ENCODE measurements at regions not wholly inside any gene's neighbourhood (a gene's known extent, or its start where the extent isn't known, plus 50 kb on each side); places are given as distances from the start of the nearest gene placed in this dataset.

DNA sequence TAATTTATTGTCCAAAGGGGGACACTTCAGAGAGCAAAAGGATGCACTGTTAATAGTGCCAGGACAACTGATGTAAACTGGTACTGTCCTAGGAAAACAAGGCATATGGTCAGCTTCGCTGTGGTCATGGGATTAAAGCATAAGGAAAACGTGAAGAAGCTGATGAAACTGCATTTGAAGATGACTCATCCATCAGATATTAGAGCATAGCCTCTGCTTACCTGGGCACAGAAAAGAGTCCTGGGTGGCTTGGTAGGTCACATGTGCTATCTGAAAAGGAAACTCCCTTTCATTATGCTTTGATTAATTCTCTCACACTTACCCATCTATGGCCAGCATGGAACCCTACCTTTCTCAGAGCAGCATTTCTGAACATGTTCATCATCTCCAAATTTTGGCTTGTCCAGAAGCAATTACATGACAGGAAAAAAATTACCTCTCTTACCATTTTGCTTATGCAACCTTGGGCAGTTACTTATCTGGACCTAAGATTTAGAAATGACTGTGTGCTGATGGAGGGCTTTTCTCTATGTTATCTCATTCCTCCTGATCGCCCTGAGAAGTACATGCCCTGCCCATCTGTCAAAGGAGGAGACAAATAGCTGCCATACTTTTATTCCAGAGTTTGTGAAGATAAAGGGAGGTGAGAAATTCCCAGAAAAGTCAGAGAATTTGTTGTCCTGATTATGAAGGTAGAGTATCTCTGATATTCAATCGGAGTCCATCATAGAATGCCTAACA, 275.3 kb upstream of the SLC14A2 start:
- BruUV-seq (replicated peaks), result no TSS peak
- H3K36me3 ChIP-seq (ENCODE audit: control insufficient read depth, insufficient read depth, low read length), result no peaks in the 10 kb centered on the region
- intact Hi-C loops (cut with micrococcal nuclease; ENCODE audit: unreplicated experiment) (no loop called here), in situ Hi-C loops (cut with HindIII; ENCODE audit: low pct_unique_long_range_greater_than_20kb, low sequenced_read_pairs) (no loop called here)
- no peak overlapping the region for H3K4me3 ChIP-seq (ENCODE audit: low read depth in 2 of 2, low read length in 2 of 2)
- no peaks in the 10 kb centered on the region for H3K27me3 ChIP-seq (ENCODE audit: control insufficient read depth, insufficient read depth, low read length)
- CTCF ChIA-PET, result no interaction called here
- H3K27ac ChIP-seq (ENCODE audit: low read length), result no peak overlapping the region
- H3K4me1 ChIP-seq (ENCODE audit: control insufficient read depth, insufficient read depth, low read length), result no peaks in the 10 kb centered on the region
- TF ChIP-seq SIN3A (IDR thresholded peaks at IDR 0.05; ENCODE audit: borderline replicate concordance, insufficient read depth, low read depth, low read length) (no peak), TCF7L2 (IDR thresholded peaks at IDR 0.05; ENCODE audit: low read depth, low read length) (no peak), POLR2AphosphoS5 (IDR thresholded peaks at IDR 0.05; ENCODE audit: low read depth, low read length) (no peak)
- TF ChIP-seq, protein P1, sequence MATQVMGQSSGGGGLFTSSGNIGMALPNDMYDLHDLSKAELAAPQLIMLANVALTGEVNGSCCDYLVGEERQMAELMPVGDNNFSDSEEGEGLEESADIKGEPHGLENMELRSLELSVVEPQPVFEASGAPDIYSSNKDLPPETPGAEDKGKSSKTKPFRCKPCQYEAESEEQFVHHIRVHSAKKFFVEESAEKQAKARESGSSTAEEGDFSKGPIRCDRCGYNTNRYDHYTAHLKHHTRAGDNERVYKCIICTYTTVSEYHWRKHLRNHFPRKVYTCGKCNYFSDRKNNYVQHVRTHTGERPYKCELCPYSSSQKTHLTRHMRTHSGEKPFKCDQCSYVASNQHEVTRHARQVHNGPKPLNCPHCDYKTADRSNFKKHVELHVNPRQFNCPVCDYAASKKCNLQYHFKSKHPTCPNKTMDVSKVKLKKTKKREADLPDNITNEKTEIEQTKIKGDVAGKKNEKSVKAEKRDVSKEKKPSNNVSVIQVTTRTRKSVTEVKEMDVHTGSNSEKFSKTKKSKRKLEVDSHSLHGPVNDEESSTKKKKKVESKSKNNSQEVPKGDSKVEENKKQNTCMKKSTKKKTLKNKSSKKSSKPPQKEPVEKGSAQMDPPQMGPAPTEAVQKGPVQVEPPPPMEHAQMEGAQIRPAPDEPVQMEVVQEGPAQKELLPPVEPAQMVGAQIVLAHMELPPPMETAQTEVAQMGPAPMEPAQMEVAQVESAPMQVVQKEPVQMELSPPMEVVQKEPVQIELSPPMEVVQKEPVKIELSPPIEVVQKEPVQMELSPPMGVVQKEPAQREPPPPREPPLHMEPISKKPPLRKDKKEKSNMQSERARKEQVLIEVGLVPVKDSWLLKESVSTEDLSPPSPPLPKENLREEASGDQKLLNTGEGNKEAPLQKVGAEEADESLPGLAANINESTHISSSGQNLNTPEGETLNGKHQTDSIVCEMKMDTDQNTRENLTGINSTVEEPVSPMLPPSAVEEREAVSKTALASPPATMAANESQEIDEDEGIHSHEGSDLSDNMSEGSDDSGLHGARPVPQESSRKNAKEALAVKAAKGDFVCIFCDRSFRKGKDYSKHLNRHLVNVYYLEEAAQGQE (IDR thresholded peaks at IDR 0.05; ENCODE audit: insufficient read depth in 1 of 2, low read depth in 2 of 2, low read length in 1 of 2), result no peak
- TF ChIP-seq, protein P2, sequence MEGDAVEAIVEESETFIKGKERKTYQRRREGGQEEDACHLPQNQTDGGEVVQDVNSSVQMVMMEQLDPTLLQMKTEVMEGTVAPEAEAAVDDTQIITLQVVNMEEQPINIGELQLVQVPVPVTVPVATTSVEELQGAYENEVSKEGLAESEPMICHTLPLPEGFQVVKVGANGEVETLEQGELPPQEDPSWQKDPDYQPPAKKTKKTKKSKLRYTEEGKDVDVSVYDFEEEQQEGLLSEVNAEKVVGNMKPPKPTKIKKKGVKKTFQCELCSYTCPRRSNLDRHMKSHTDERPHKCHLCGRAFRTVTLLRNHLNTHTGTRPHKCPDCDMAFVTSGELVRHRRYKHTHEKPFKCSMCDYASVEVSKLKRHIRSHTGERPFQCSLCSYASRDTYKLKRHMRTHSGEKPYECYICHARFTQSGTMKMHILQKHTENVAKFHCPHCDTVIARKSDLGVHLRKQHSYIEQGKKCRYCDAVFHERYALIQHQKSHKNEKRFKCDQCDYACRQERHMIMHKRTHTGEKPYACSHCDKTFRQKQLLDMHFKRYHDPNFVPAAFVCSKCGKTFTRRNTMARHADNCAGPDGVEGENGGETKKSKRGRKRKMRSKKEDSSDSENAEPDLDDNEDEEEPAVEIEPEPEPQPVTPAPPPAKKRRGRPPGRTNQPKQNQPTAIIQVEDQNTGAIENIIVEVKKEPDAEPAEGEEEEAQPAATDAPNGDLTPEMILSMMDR (IDR thresholded peaks at IDR 0.05), result no peak
- DNase-seq (ENCODE audit: low read depth, low spot score) (no peak), ATAC-seq (no peak)
- POLR2A ChIA-PET, result no interaction called here
- no peaks in the 10 kb centered on the region for H3K9me3 ChIP-seq (ENCODE audit: control insufficient read depth, insufficient read depth, low read depth, low read length)

DNA sequence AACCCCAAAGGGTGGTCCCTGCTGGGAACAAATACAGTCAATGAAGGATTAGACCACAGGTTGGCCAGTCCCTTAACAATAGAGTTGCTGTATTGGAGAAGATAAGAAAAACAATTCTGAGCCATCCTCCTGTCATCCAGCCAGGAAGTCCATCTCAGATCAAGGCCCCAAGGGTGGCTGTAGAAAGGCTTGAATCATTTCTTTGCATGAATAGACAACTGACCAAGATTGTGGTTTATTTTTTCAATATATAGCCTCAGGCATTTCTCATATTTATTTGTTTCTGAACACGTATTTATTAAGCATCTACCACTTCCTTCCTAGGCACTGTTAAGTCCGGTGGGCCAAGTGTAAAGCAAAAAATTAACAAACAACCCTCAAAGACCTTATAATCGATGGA, 274.4 kb upstream of the SLC14A2 start:
- DNase-seq (ENCODE audit: low read depth, low spot score), result no peak
- CTCF ChIA-PET, result no interaction called here

More for the DNA sequence above, 274.4 kb upstream of the SLC14A2 start:
- no peak for ATAC-seq
- Histone ChIP-seq H3K9me3 (ENCODE audit: control insufficient read depth, insufficient read depth, low read depth, low read length) (no peaks in the 10 kb centered on the region), H3K36me3 (ENCODE audit: control insufficient read depth, insufficient read depth, low read length) (no peaks in the 10 kb centered on the region), H3K4me1 (ENCODE audit: control insufficient read depth, insufficient read depth, low read length) (no peaks in the 10 kb centered on the region), H3K4me3 (ENCODE audit: low read depth in 2 of 2, low read length in 2 of 2) (no peak overlapping the region), H3K27ac (ENCODE audit: low read length) (no peak overlapping the region), H3K27me3 (ENCODE audit: control insufficient read depth, insufficient read depth, low read length) (no peaks in the 10 kb centered on the region)
- in situ Hi-C loops (cut with HindIII; ENCODE audit: low pct_unique_long_range_greater_than_20kb, low sequenced_read_pairs), result no loop called here
- TF ChIP-seq TCF7L2 (IDR thresholded peaks at IDR 0.05; ENCODE audit: low read depth, low read length), result no peak
- TF ChIP-seq SIN3A (IDR thresholded peaks at IDR 0.05; ENCODE audit: borderline replicate concordance, insufficient read depth, low read depth, low read length), result no peak
- no peak for TF ChIP-seq POLR2AphosphoS5 (IDR thresholded peaks at IDR 0.05; ENCODE audit: low read depth, low read length)
- TF ChIP-seq, protein P2 (IDR thresholded peaks at IDR 0.05), result no peak
- TF ChIP-seq, protein P1 (IDR thresholded peaks at IDR 0.05; ENCODE audit: insufficient read depth in 1 of 2, low read depth in 2 of 2, low read length in 1 of 2), result no peak
- no TSS peak for BruUV-seq (replicated peaks)
- POLR2A ChIA-PET, result no interaction called here
- intact Hi-C loops (cut with micrococcal nuclease; ENCODE audit: unreplicated experiment), result no loop called here

Measured in Panc1 (cell line).